Caco-2 (cell line): ENCODE measurements at regions not wholly inside any gene's neighbourhood (a gene's known extent, or its start where the extent isn't known, plus 50 kb on each side); places are given as distances from the start of the nearest gene placed in this dataset.

Experiments used
- BruUV-seq: library from RNA; stranded (reverse); fragments of 400-500 nt; replicated peaks from 2 replicates; lab custom pipeline; 2021; lab: Mats Ljungman, UMichigan
- CTCF ChIA-PET: fragments of 300-600 bp; sonication (Branson Sonifier 250); formaldehyde crosslinking; loops from one replicate; lab custom pipeline; 2022; ENCODE audit warnings: antibody characterized with exemption; lab: Charles Lee
- POLR2A ChIA-PET: fragments of 300-600 bp; sonication (Branson Sonifier 250); formaldehyde crosslinking; loops from one replicate; lab custom pipeline; 2022; ENCODE audit warnings: antibody characterized with exemption; lab: Charles Lee
- DNase-seq, 2 experiments: peaks; one replicate each; pipeline versions ENCODE4 v3.0.0 to v3.0.0-alpha.2; 2020 to 2022
- H3K27me3 ChIP-seq: replicated peaks from 2 replicates; pipeline ENCODE4 v1.6.0; 2011; ENCODE audit warnings: low read length; ENCODE audit not compliant: control insufficient read depth, insufficient read depth
- H3K36me3 ChIP-seq: 2 replicates; pipeline ENCODE4 v1.5.1; 2011; ENCODE audit warnings: low read length; ENCODE audit not compliant: control insufficient read depth, insufficient read depth
- H3K4me1 ChIP-seq: fragments of 250-450 bp; sonication (Bioruptor Pico); 2 replicates; pipeline ENCODE4 v1.5.1; 2020; ENCODE audit warnings: mild to moderate bottlenecking
- H3K4me3 ChIP-seq: 2 replicates; pipeline ENCODE4 v1.5.1; 2011; ENCODE audit warnings: low read depth, mild to moderate bottlenecking, control low read depth, low read length
- H3K9me3 ChIP-seq: fragments of 250-450 bp; sonication (Bioruptor Pico); 2 replicates; pipeline ENCODE4 v1.5.1; 2020; ENCODE audit warnings: mild to moderate bottlenecking, moderate library complexity
- H3K27ac Mint-ChIP-seq: one replicate; pipeline ENCODE4 v1.8.0; 2022; ENCODE audit warnings: mixed read lengths; ENCODE audit not compliant: unreplicated experiment
- H3K27me3 Mint-ChIP-seq: one replicate; pipeline ENCODE4 v1.8.0; 2022; ENCODE audit warnings: mixed read lengths; ENCODE audit not compliant: insufficient read depth, unreplicated experiment
- H3K36me3 Mint-ChIP-seq: one replicate; pipeline ENCODE4 v1.8.0; 2022; ENCODE audit warnings: mild to moderate bottlenecking, mixed read lengths; ENCODE audit not compliant: insufficient read depth, unreplicated experiment
- H3K4me1 Mint-ChIP-seq: one replicate; pipeline ENCODE4 v1.8.0; 2022; ENCODE audit warnings: low read depth, mixed read lengths; ENCODE audit not compliant: unreplicated experiment
- H3K4me3 Mint-ChIP-seq: one replicate; pipeline ENCODE4 v1.8.0; 2022; ENCODE audit warnings: mild to moderate bottlenecking, moderate library complexity, mixed read lengths; ENCODE audit not compliant: unreplicated experiment
- H3K9me3 Mint-ChIP-seq: one replicate; pipeline ENCODE4 v1.8.0; 2022; ENCODE audit warnings: mixed read lengths; ENCODE audit not compliant: unreplicated experiment
- intact Hi-C: fragments of 100-400 bp; cut with micrococcal nuclease; formaldehyde crosslinking; loops from one replicate; pipeline ENCODE4 v1.10.0; 2022; ENCODE audit not compliant: unreplicated experiment
- TF ChIP-seq, protein P1 (sequence below), 2 experiments: fragments of 200-600 bp in 1 of 2; IDR thresholded peaks; 1 replicate in 1 of 2; 2 replicates in 1 of 2; pipeline versions ENCODE4 v1.5.1 to v1.8.0; 2011 to 2022; ENCODE audit warnings: antibody characterized with exemption in 1 of 2, control low read depth in 1 of 2, inconsistent platforms in 1 of 2, low read depth in 1 of 2, low read length in 1 of 2, mild to moderate bottlenecking in 1 of 2, moderate library complexity in 1 of 2; ENCODE audit not compliant: insufficient read depth in 1 of 2, severe bottlenecking in 1 of 2, unreplicated experiment in 1 of 2

GRCh38 chr7:67723591-67723990 is 727.0 kb downstream of the TYW1 start:
- H3K36me3 Mint-ChIP-seq = no peaks in the 10 kb centered on the region
- no peaks in the 10 kb centered on the region for H3K9me3 ChIP-seq
- ChIA-PET CTCF (no interaction called here), POLR2A (no interaction called here)
- H3K4me3 Mint-ChIP-seq = no peak overlapping the region
- H3K4me1 ChIP-seq = no peaks in the 10 kb centered on the region
- no peak for DNase-seq
- no peaks in the 10 kb centered on the region for H3K36me3 ChIP-seq
- H3K4me1 Mint-ChIP-seq = no peaks in the 10 kb centered on the region
- H3K27me3 ChIP-seq = no peaks in the 10 kb centered on the region
- no TSS peak for BruUV-seq
- no peak overlapping the region for H3K4me3 ChIP-seq
- peaks cover 13% of the 10 kb centered on the region for H3K9me3 Mint-ChIP-seq
- H3K27ac Mint-ChIP-seq = no peak overlapping the region
- H3K27me3 Mint-ChIP-seq = no peaks in the 10 kb centered on the region
- TF ChIP-seq, protein P1, sequence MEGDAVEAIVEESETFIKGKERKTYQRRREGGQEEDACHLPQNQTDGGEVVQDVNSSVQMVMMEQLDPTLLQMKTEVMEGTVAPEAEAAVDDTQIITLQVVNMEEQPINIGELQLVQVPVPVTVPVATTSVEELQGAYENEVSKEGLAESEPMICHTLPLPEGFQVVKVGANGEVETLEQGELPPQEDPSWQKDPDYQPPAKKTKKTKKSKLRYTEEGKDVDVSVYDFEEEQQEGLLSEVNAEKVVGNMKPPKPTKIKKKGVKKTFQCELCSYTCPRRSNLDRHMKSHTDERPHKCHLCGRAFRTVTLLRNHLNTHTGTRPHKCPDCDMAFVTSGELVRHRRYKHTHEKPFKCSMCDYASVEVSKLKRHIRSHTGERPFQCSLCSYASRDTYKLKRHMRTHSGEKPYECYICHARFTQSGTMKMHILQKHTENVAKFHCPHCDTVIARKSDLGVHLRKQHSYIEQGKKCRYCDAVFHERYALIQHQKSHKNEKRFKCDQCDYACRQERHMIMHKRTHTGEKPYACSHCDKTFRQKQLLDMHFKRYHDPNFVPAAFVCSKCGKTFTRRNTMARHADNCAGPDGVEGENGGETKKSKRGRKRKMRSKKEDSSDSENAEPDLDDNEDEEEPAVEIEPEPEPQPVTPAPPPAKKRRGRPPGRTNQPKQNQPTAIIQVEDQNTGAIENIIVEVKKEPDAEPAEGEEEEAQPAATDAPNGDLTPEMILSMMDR (IDR thresholded peaks at IDR 0.05; ENCODE audit: insufficient read depth in 1 of 2, low read depth in 1 of 2, low read length in 1 of 2, severe bottlenecking in 1 of 2, unreplicated experiment in 1 of 2) = no peak
- intact Hi-C loops = no loop called here

GRCh38 chr7:67724435-67724834 is 727.8 kb downstream of the TYW1 start:
- Histone ChIP-seq H3K36me3 (no peaks in the 10 kb centered on the region), H3K9me3 (no peaks in the 10 kb centered on the region), H3K4me1 (no peaks in the 10 kb centered on the region), H3K4me3 (no peak overlapping the region), H3K27me3 (no peaks in the 10 kb centered on the region)
- intact Hi-C loops = no loop called here
- POLR2A ChIA-PET = no interaction called here
- CTCF ChIA-PET = no interaction called here
- H3K4me1 Mint-ChIP-seq = no peaks in the 10 kb centered on the region
- no peak overlapping the region for H3K4me3 Mint-ChIP-seq
- no peak overlapping the region for H3K27ac Mint-ChIP-seq
- peaks cover 13% of the 10 kb centered on the region for H3K9me3 Mint-ChIP-seq
- H3K36me3 Mint-ChIP-seq = no peaks in the 10 kb centered on the region
- no peaks in the 10 kb centered on the region for H3K27me3 Mint-ChIP-seq
- DNase-seq = no peak
- TF ChIP-seq, protein P1 (IDR thresholded peaks at IDR 0.05; ENCODE audit: insufficient read depth in 1 of 2, low read depth in 1 of 2, low read length in 1 of 2, severe bottlenecking in 1 of 2, unreplicated experiment in 1 of 2) = no peak
- BruUV-seq = no TSS peak

DNA sequence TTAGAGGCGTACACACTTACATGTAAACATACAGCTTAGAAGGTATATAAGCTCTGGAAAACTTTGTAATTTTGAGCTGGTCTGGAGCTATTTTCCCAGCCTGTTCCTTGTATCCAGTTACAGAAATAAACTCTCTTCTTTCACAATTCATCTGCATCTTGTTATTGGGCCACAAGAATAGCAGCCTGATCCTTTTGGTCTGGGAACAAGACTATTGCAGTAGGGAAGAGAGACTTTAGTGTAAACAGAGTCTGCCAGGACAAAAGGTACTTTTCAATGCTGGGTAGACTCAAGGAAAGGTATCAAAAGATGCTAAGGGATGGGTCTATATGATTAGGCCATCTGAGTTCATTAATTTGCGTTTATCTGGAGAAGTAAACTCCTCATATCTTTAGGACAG is 728.3 kb downstream of the TYW1 start:
- no TSS peak for BruUV-seq
- TF ChIP-seq, protein P1 (IDR thresholded peaks at IDR 0.05; ENCODE audit: insufficient read depth in 1 of 2, low read depth in 1 of 2, low read length in 1 of 2, severe bottlenecking in 1 of 2, unreplicated experiment in 1 of 2) = no peak
- Histone ChIP-seq H3K27me3 (no peaks in the 10 kb centered on the region), H3K36me3 (no peaks in the 10 kb centered on the region), H3K9me3 (no peaks in the 10 kb centered on the region), H3K4me1 (no peaks in the 10 kb centered on the region), H3K4me3 (no peak overlapping the region)
- DNase-seq = no peak
- peaks cover 13% of the 10 kb centered on the region for H3K9me3 Mint-ChIP-seq
- no peak overlapping the region for H3K4me3 Mint-ChIP-seq
- ChIA-PET CTCF (no interaction called here), POLR2A (no interaction called here)
- H3K4me1 Mint-ChIP-seq = no peaks in the 10 kb centered on the region
- H3K27ac Mint-ChIP-seq = no peak overlapping the region
- intact Hi-C loops = no loop called here
- no peaks in the 10 kb centered on the region for H3K36me3 Mint-ChIP-seq
- H3K27me3 Mint-ChIP-seq = no peaks in the 10 kb centered on the region
